ENCODE measurements at regions not wholly inside any gene's neighbourhood (a gene's known extent, or its start where the extent isn't known, plus 50 kb on each side); places are given as distances from the start of the nearest gene placed in this dataset.

GRCh38 chr7:156472267-156472666, 168.3 kb upstream of the RNF32 start:
- Histone ChIP-seq H3K36me3 (no peaks in the 10 kb centered on the region), H3K27me3 (no peaks in the 10 kb centered on the region), H3K27ac (no peak overlapping the region), H3K4me1 (ENCODE audit: insufficient read depth) (peaks cover 1% of the 10 kb centered on the region), H3K9me3 (no peaks in the 10 kb centered on the region), H3K4me3 (no peak overlapping the region)
- TF ChIP-seq POLR2A (IDR thresholded peaks at IDR 0.05) (no peak), EP300 (IDR thresholded peaks at IDR 0.05) (no peak), CTCF (IDR thresholded peaks at IDR 0.05) (no peak)
- intact Hi-C loops (cut with DNase I): no loop called here
- no peak for DNase-seq
- 87 to 93% (median 92%) methylated on average over 11 of the region's 11 CpGs for WGBS, 3 donors

- Histone ChIP-seq H3K27ac (no peak overlapping the region), H3K36me3 (no peaks in the 10 kb centered on the region), H3K4me3 (no peak overlapping the region), H3K27me3 (no peaks in the 10 kb centered on the region), H3K9me3 (no peaks in the 10 kb centered on the region), H3K4me1 (ENCODE audit: insufficient read depth) (peaks cover 1% of the 10 kb centered on the region)
- intact Hi-C loops (cut with DNase I): no loop called here
- DNase-seq: no peak
- TF ChIP-seq EP300 (IDR thresholded peaks at IDR 0.05) (no peak), CTCF (IDR thresholded peaks at IDR 0.05) (no peak), POLR2A (IDR thresholded peaks at IDR 0.05) (no peak)
- 95% methylated on average over 32 of the region's 32 CpGs for WGBS, 3 donors
These were observed 169.9 kb upstream of the RNF32 start for GRCh38 chr7:156470399-156471320.

- Histone ChIP-seq H3K36me3 (no peaks in the 10 kb centered on the region), H3K4me1 (ENCODE audit: insufficient read depth) (no peaks in the 10 kb centered on the region), H3K9me3 (no peaks in the 10 kb centered on the region), H3K27ac (no peak overlapping the region), H3K27me3 (no peaks in the 10 kb centered on the region), H3K4me3 (no peak overlapping the region)
- DNase-seq: no peak
- intact Hi-C loops (cut with DNase I): no loop called here
- WGBS, 3 donors: 73 to 81% (median 75%) methylated on average over 11 of the region's 11 CpGs
- TF ChIP-seq EP300 (IDR thresholded peaks at IDR 0.05) (no peak), CTCF (IDR thresholded peaks at IDR 0.05) (no peak), POLR2A (IDR thresholded peaks at IDR 0.05) (no peak)
These were observed 173.5 kb upstream of the RNF32 start for GRCh38 chr7:156466955-156467625.

- Histone ChIP-seq H3K4me1 (ENCODE audit: insufficient read depth) (no peaks in the 10 kb centered on the region), H3K27me3 (no peaks in the 10 kb centered on the region), H3K36me3 (no peaks in the 10 kb centered on the region), H3K9me3 (no peaks in the 10 kb centered on the region), H3K4me3 (no peak overlapping the region), H3K27ac (no peak overlapping the region)
- TF ChIP-seq CTCF (IDR thresholded peaks at IDR 0.05): no peak
- no peak for TF ChIP-seq POLR2A (IDR thresholded peaks at IDR 0.05)
- TF ChIP-seq EP300 (IDR thresholded peaks at IDR 0.05): no peak
- 19 to 26% (median 23%) methylated on average over 13 of the region's 13 CpGs for WGBS, 3 donors
- DNase-seq: no peak
- intact Hi-C loops (cut with DNase I): no loop called here
These were observed 174.3 kb upstream of the RNF32 start for GRCh38 chr7:156466272-156466671.

Measured in ovary (tissue), 7 donors.